ENCODE measurements at regions not wholly inside any gene's neighbourhood (a gene's known extent, or its start where the extent isn't known, plus 50 kb on each side); places are given as distances from the start of the nearest gene placed in this dataset.

GRCh38 chr5:63032343-63032742 lies 453.7 kb downstream of the LRRC70 start:
- Histone ChIP-seq H3K9me2 (ENCODE audit: insufficient read depth, low read length) (no peaks in the 10 kb centered on the region), H3K79me2 (replicated peaks; ENCODE audit: insufficient read depth, low read length) (no peaks in the 10 kb centered on the region), H3K9me3 (ENCODE audit: low read length) (peaks cover 13% of the 10 kb centered on the region), H3K27me3 (ENCODE audit: insufficient read depth, low read depth, low read length) (no peaks in the 10 kb centered on the region), H3K36me3 (ENCODE audit: insufficient read depth, low read length) (no peaks in the 10 kb centered on the region), H2AFZ (ENCODE audit: low read depth, low read length) (no peak overlapping the region), H3K4me3 (ENCODE audit: low read length) (no peak overlapping the region), H3K9ac (ENCODE audit: low read length) (no peak overlapping the region), H3F3A (ENCODE audit: insufficient read depth, low read length, poor library complexity, severe bottlenecking) (no peaks in the 10 kb centered on the region), H4K20me1 (ENCODE audit: insufficient read depth) (no peaks in the 10 kb centered on the region), H3K27ac (ENCODE audit: low read length) (no peak overlapping the region), H3K4me2 (ENCODE audit: low read length) (no peak overlapping the region)
- TF ChIP-seq TAF1 (IDR thresholded peaks at IDR 0.05; ENCODE audit: low read depth): no peak
- no peak for TF ChIP-seq POLR2AphosphoS5 (IDR thresholded peaks at IDR 0.05)
- TF ChIP-seq CTCF (IDR thresholded peaks at IDR 0.05; ENCODE audit: poor library complexity, severe bottlenecking): no peak
- no peak for TF ChIP-seq RAD21 (conservative IDR thresholded peaks at IDR 0.05)
- no peak for TF ChIP-seq REST (IDR thresholded peaks at IDR 0.05; ENCODE audit: borderline replicate concordance)
- TF ChIP-seq MXI1 (conservative IDR thresholded peaks at IDR 0.05; ENCODE audit: poor library complexity, severe bottlenecking): no peak
- TF ChIP-seq EZH2 (IDR thresholded peaks at IDR 0.05; ENCODE audit: borderline replicate concordance, insufficient read depth, low read length, poor library complexity, severe bottlenecking): no peak

- Histone ChIP-seq H4K20me1 (ENCODE audit: insufficient read depth) (no peaks in the 10 kb centered on the region), H3K9me2 (ENCODE audit: insufficient read depth, low read length) (no peaks in the 10 kb centered on the region), H3K27ac (ENCODE audit: low read length) (no peak overlapping the region), H3K79me2 (replicated peaks; ENCODE audit: insufficient read depth, low read length) (no peaks in the 10 kb centered on the region), H3K4me3 (ENCODE audit: low read length) (no peak overlapping the region), H3K27me3 (ENCODE audit: insufficient read depth, low read depth, low read length) (no peaks in the 10 kb centered on the region), H3K9ac (ENCODE audit: low read length) (no peak overlapping the region), H3F3A (ENCODE audit: insufficient read depth, low read length, poor library complexity, severe bottlenecking) (no peaks in the 10 kb centered on the region), H2AFZ (ENCODE audit: low read depth, low read length) (no peak overlapping the region), H3K9me3 (ENCODE audit: low read length) (peaks cover 13% of the 10 kb centered on the region), H3K4me2 (ENCODE audit: low read length) (no peak overlapping the region), H3K36me3 (ENCODE audit: insufficient read depth, low read length) (no peaks in the 10 kb centered on the region)
- TF ChIP-seq REST (IDR thresholded peaks at IDR 0.05; ENCODE audit: borderline replicate concordance) (no peak), POLR2AphosphoS5 (IDR thresholded peaks at IDR 0.05) (no peak), EZH2 (IDR thresholded peaks at IDR 0.05; ENCODE audit: borderline replicate concordance, insufficient read depth, low read length, poor library complexity, severe bottlenecking) (no peak), RAD21 (conservative IDR thresholded peaks at IDR 0.05) (no peak), SMC3 (conservative IDR thresholded peaks at IDR 0.05; ENCODE audit: poor library complexity) (no peak), CTCF (IDR thresholded peaks at IDR 0.05; ENCODE audit: poor library complexity, severe bottlenecking) (no peak), MXI1 (conservative IDR thresholded peaks at IDR 0.05; ENCODE audit: poor library complexity, severe bottlenecking) (no peak), TAF1 (IDR thresholded peaks at IDR 0.05; ENCODE audit: low read depth) (no peak), EP300 (conservative IDR thresholded peaks at IDR 0.05; ENCODE audit: poor library complexity, severe bottlenecking) (no peak)
Measured at GRCh38 chr5:63029891-63030290, 451.3 kb downstream of the LRRC70 start.
